ENCODE measurements at regions not wholly inside any gene's neighbourhood (a gene's known extent, or its start where the extent isn't known, plus 50 kb on each side); places are given as distances from the start of the nearest gene placed in this dataset.

DNA sequence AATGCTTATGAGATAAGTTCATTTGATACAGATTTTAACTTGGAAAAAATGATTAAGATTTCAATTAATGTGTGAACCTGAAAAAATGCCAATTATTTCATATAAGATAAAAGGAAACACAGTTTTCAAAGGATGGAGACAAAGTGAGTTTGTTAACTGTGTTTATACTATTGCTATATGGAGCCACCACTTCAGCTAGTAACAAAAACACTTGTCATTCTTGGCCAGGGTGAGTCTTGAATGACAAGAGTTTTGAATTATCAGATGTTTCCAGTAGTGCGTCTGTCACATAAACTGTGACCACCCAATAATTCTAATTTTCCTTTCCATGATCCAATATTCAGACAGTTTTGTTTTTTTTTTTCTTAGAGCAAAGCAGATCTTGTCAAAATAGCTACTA is 78.0 kb upstream of the GADL1 start:
- TF ChIP-seq GATA2 (IDR thresholded peaks at IDR 0.05; ENCODE audit: low read depth, low read length) (no peak), GATA3 (IDR thresholded peaks at IDR 0.05; ENCODE audit: low read depth, low read length) (no peak)

All from SH-SY5Y (cell line).